ENCODE measurements at regions not wholly inside any gene's neighbourhood (a gene's known extent, or its start where the extent isn't known, plus 50 kb on each side); places are given as distances from the start of the nearest gene placed in this dataset.
"Not testable (repeated sequence)": the region's sequence is repeated elsewhere in the genome, so short reads cannot be mapped to it uniquely, and the experiment has no call there.

DNA sequence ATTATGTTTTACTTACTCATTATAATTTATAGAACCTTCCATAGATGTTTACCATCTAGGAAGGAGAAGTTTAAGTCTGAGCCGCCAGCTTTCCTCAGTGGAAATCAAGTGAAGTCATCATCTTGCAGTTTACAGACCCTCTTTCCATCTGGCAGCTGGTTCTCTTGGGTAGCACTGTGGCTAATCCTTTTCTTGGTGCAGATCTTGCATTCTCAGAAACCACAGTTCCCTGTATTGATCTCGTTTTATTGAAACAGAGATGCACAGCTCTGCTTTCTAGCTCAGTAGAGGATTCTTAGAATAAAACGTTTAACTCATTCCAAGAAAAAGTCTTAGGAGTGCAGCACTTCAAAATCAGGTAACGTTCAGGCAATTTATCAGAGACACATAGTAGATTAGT is 1154.7 kb downstream of the FOXD4L5 start:
- peaks cover 34% of the 10 kb centered on the region for H3K9me3 ChIP-seq (ENCODE audit: control insufficient read depth, insufficient read depth, low read length)
- H3K4me1 ChIP-seq (ENCODE audit: control insufficient read depth, insufficient read depth, low read length); H3K9ac ChIP-seq (ENCODE audit: low read depth, low read length); H3K27me3 ChIP-seq (ENCODE audit: control insufficient read depth, insufficient read depth, low read length); H3K4me3 ChIP-seq (ENCODE audit: low read depth, low read length); H3K36me3 ChIP-seq (ENCODE audit: control insufficient read depth, insufficient read depth, low read length); H3K27ac ChIP-seq (ENCODE audit: low read depth, low read length): not testable (repeated sequence)

DNA sequence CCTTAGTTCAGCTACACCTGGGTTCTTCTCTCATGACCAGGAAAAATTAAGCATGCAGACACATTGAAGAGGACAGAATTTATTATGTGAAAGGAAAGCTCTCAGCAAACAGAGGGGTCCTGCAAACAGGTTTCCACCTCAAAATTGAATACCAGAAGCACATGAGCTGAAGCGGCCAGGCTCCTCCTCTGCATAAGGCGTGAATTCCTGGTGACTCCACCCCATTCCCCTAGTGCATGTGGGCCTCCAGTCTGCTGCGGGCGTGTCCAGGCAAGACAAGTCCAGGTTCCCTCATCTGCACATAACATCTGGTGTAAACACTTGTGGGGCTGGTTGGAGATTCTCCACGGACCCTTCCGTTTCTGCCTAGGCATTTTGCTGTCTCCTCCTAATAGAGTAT is 1156.4 kb downstream of the FOXD4L5 start:
- Histone ChIP-seq H3K27ac (ENCODE audit: low read depth, low read length) (no peak overlapping the region), H3K4me3 (ENCODE audit: low read depth, low read length) (no peak overlapping the region), H3K9me3 (ENCODE audit: control insufficient read depth, insufficient read depth, low read length) (peaks cover 36% of the 10 kb centered on the region), H3K4me1 (ENCODE audit: control insufficient read depth, insufficient read depth, low read length) (no peaks in the 10 kb centered on the region), H3K36me3 (ENCODE audit: control insufficient read depth, insufficient read depth, low read length) (no peaks in the 10 kb centered on the region), H3K27me3 (ENCODE audit: control insufficient read depth, insufficient read depth, low read length) (no peaks in the 10 kb centered on the region), H3K9ac (ENCODE audit: low read depth, low read length) (no peak overlapping the region)

DNA sequence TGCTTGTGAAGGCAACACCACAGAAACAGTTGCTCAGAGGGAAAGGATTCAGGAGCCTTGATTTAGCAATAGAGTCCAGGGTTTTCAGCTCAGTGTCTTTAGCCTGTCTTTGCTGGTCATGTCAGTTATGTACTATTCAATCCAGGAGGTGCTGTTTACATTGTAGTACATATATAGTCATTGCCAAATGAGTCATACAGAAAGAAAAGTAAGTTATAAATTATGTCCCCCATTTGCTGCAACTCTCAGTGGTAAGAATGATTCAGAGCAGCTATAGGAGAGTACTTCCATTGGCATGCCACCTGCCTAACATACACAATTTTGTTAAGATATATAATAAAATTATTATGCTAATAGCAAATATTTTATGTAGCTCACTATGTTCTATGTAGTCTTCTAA is 1163.4 kb downstream of the FOXD4L5 start:
- H3K4me1 ChIP-seq (ENCODE audit: control insufficient read depth, insufficient read depth, low read length); H3K36me3 ChIP-seq (ENCODE audit: control insufficient read depth, insufficient read depth, low read length); H3K9ac ChIP-seq (ENCODE audit: low read depth, low read length); H3K4me3 ChIP-seq (ENCODE audit: low read depth, low read length); H3K27ac ChIP-seq (ENCODE audit: low read depth, low read length); H3K27me3 ChIP-seq (ENCODE audit: control insufficient read depth, insufficient read depth, low read length): not testable (repeated sequence)
- peaks cover 33% of the 10 kb centered on the region for H3K9me3 ChIP-seq (ENCODE audit: control insufficient read depth, insufficient read depth, low read length)

DNA sequence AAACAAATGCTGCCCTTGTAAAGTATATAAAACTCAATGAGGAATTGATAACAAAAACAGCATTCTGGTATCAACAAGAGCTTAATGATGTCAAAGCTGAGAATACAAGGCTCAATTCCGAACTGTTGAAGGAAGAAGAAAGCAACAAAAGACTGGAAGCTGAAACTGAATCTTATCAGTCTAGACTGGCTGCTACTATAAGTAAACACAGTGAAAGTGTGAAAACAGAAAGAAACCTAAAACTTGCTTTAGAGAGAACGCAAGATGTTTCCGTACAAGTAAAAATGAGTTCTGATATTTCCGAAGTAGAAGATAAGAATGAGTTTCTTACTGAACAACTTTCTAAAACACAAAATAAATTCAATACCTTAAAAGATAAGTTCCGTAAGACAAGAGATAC is 1167.7 kb downstream of the FOXD4L5 start:
- H3K27ac ChIP-seq (ENCODE audit: low read depth, low read length); H3K4me1 ChIP-seq (ENCODE audit: control insufficient read depth, insufficient read depth, low read length); H3K4me3 ChIP-seq (ENCODE audit: low read depth, low read length); H3K9ac ChIP-seq (ENCODE audit: low read depth, low read length); H3K36me3 ChIP-seq (ENCODE audit: control insufficient read depth, insufficient read depth, low read length); H3K27me3 ChIP-seq (ENCODE audit: control insufficient read depth, insufficient read depth, low read length): not testable (repeated sequence)
- peaks cover 24% of the 10 kb centered on the region for H3K9me3 ChIP-seq (ENCODE audit: control insufficient read depth, insufficient read depth, low read length)

DNA sequence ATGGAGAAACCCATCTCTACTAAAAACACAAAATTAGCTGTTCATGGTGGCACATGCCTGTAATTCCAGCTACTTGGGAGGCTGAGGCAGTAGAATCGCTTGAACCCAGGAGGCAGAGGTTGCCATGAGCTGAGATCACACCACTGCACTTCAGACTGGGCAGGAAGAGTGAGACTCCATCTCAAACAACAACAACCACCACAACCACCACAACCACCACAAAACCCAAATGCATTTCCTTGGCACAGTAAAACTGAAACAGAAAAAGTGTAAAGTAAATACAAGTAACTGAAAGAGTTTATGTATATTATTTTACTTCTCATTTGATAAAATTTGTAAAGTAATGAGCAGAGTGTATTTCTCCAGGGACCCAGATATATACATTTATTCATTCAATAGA is 1177.1 kb downstream of the FOXD4L5 start:
- not testable (repeated sequence) for H3K27ac ChIP-seq (ENCODE audit: low read depth, low read length); H3K27me3 ChIP-seq (ENCODE audit: control insufficient read depth, insufficient read depth, low read length); H3K9ac ChIP-seq (ENCODE audit: low read depth, low read length); H3K4me1 ChIP-seq (ENCODE audit: control insufficient read depth, insufficient read depth, low read length); H3K4me3 ChIP-seq (ENCODE audit: low read depth, low read length); H3K36me3 ChIP-seq (ENCODE audit: control insufficient read depth, insufficient read depth, low read length)
- H3K9me3 ChIP-seq (ENCODE audit: control insufficient read depth, insufficient read depth, low read length) = peaks cover 28% of the 10 kb centered on the region

DNA sequence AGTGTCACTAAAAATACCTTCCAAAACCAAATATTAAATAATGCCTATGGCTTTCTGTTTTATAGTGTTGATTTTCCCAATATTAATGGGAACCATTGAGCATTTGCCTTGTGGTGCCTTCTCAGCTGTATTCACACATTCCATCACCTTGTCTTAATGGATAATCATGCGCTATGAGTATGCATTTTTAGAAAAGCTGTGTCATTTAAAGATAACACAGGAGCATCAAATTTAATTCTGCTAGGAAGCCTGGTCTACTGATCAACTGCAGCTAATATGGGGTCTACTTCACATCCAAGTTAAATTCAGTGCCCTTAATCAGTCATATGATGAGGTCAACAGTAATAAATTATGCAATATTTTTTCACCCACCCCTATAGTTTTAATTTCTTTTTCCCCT is 1177.8 kb downstream of the FOXD4L5 start:
- not testable (repeated sequence) for H3K4me1 ChIP-seq (ENCODE audit: control insufficient read depth, insufficient read depth, low read length); H3K9ac ChIP-seq (ENCODE audit: low read depth, low read length); H3K4me3 ChIP-seq (ENCODE audit: low read depth, low read length); H3K36me3 ChIP-seq (ENCODE audit: control insufficient read depth, insufficient read depth, low read length); H3K27me3 ChIP-seq (ENCODE audit: control insufficient read depth, insufficient read depth, low read length); H3K27ac ChIP-seq (ENCODE audit: low read depth, low read length)
- H3K9me3 ChIP-seq (ENCODE audit: control insufficient read depth, insufficient read depth, low read length) = peaks cover 33% of the 10 kb centered on the region

DNA sequence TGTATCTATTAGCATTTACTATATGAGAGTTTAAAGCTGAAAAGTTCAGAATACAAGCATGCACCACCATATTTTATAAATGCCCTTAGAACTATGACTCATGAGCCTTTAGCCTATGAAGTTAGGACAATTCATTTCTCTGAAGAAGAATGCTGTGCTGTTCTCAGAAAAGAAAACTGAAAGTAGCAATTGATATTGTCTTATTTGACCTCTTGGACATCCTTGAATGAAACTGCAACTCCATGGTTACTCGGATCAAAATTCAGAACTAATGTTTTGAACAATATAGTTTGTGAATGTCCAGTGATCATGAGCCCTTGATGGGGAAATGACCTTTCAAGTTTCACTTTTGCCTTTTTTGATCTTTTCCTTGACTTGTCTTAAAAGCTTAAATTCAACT is 1179.8 kb downstream of the FOXD4L5 start:
- not testable (repeated sequence) for H3K36me3 ChIP-seq (ENCODE audit: control insufficient read depth, insufficient read depth, low read length); H3K4me3 ChIP-seq (ENCODE audit: low read depth, low read length); H3K27me3 ChIP-seq (ENCODE audit: control insufficient read depth, insufficient read depth, low read length); H3K27ac ChIP-seq (ENCODE audit: low read depth, low read length); H3K9ac ChIP-seq (ENCODE audit: low read depth, low read length); H3K4me1 ChIP-seq (ENCODE audit: control insufficient read depth, insufficient read depth, low read length)
- peaks cover 34% of the 10 kb centered on the region for H3K9me3 ChIP-seq (ENCODE audit: control insufficient read depth, insufficient read depth, low read length)

DNA sequence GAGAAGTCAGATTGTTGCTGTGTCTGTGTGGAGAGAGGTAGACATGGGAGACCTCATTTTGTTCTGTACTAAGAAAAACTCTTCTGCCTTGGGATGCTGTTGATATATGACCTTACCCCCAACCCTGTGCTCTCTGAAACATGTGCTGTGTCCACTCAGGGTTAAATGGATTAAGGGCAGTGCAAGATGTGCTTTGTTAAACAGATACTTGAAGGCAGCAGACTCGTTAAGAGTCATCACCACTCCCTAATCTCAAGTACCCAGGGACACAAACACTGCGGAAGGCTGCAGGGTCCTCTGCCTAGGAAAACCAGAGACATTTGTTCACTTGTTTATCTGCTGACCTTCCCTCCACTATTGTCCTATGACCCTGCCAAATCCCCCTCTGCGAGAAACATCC is 1183.5 kb downstream of the FOXD4L5 start:
- not testable (repeated sequence) for H3K27ac ChIP-seq (ENCODE audit: low read depth, low read length); H3K9ac ChIP-seq (ENCODE audit: low read depth, low read length); H3K36me3 ChIP-seq (ENCODE audit: control insufficient read depth, insufficient read depth, low read length); H3K27me3 ChIP-seq (ENCODE audit: control insufficient read depth, insufficient read depth, low read length); H3K4me1 ChIP-seq (ENCODE audit: control insufficient read depth, insufficient read depth, low read length); H3K4me3 ChIP-seq (ENCODE audit: low read depth, low read length)
- H3K9me3 ChIP-seq (ENCODE audit: control insufficient read depth, insufficient read depth, low read length) = peaks cover 40% of the 10 kb centered on the region

DNA sequence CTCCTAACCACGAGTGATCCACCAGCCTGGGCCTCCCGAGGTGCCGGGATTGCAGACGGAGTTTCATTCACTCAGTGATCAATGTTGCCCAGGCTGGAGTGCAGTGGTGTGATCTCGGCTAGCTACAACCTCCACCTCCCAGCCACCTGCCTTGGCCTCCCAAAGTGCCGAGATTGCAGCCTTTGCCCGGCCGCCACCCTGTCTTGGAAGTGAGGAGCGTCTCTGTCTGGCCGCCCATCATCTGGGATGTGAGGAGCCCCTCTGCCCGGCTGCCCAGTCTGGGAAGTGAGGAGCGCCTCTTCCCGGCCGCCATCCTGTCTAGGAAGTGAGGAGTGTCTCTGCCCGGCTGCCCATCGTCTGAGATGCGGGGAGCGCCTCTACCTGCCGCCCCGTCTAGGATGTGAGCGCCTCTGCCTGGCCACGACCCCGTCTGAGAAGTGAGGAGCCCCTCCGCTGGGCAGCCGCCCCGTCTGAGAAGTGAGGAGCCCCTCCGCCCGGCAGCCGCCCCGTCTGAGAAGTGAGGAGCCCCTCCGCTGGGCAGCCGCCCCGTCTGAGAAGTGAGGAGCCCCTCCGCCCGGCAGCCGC is 1184.3 kb downstream of the FOXD4L5 start:
- H3K9me3 ChIP-seq (ENCODE audit: control insufficient read depth, insufficient read depth, low read length) = peaks cover 44% of the 10 kb centered on the region

DNA sequence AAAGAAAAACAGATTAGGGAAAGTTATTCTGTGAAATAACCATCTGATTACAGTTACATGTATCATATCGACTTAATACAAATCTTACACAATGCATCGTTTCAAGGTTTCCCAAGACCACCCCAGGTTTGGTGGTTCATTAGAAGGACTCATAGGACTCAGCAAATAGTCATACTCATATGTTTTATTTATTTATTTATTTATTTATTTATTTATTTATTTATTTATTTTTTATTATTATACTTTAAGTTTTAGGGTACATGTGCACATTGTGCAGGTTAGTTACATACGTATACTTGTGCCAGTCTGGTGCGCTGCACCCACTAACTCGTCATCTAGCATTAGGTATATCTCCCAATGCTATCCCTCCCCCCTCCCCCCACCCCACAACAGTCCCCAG is 1199.0 kb downstream of the FOXD4L5 start:
- not testable (repeated sequence) for H3K36me3 ChIP-seq (ENCODE audit: control insufficient read depth, insufficient read depth, low read length); H3K4me3 ChIP-seq (ENCODE audit: low read depth, low read length); H3K4me1 ChIP-seq (ENCODE audit: control insufficient read depth, insufficient read depth, low read length); H3K27me3 ChIP-seq (ENCODE audit: control insufficient read depth, insufficient read depth, low read length); H3K27ac ChIP-seq (ENCODE audit: low read depth, low read length); H3K9ac ChIP-seq (ENCODE audit: low read depth, low read length)
- H3K9me3 ChIP-seq (ENCODE audit: control insufficient read depth, insufficient read depth, low read length) = peaks cover 24% of the 10 kb centered on the region

More for the DNA sequence above, 1184.3 kb downstream of the FOXD4L5 start:
- not testable (repeated sequence) for H3K4me1 ChIP-seq (ENCODE audit: control insufficient read depth, insufficient read depth, low read length); H3K4me3 ChIP-seq (ENCODE audit: low read depth, low read length); H3K36me3 ChIP-seq (ENCODE audit: control insufficient read depth, insufficient read depth, low read length); H3K27me3 ChIP-seq (ENCODE audit: control insufficient read depth, insufficient read depth, low read length); H3K27ac ChIP-seq (ENCODE audit: low read depth, low read length); H3K9ac ChIP-seq (ENCODE audit: low read depth, low read length)

DNA sequence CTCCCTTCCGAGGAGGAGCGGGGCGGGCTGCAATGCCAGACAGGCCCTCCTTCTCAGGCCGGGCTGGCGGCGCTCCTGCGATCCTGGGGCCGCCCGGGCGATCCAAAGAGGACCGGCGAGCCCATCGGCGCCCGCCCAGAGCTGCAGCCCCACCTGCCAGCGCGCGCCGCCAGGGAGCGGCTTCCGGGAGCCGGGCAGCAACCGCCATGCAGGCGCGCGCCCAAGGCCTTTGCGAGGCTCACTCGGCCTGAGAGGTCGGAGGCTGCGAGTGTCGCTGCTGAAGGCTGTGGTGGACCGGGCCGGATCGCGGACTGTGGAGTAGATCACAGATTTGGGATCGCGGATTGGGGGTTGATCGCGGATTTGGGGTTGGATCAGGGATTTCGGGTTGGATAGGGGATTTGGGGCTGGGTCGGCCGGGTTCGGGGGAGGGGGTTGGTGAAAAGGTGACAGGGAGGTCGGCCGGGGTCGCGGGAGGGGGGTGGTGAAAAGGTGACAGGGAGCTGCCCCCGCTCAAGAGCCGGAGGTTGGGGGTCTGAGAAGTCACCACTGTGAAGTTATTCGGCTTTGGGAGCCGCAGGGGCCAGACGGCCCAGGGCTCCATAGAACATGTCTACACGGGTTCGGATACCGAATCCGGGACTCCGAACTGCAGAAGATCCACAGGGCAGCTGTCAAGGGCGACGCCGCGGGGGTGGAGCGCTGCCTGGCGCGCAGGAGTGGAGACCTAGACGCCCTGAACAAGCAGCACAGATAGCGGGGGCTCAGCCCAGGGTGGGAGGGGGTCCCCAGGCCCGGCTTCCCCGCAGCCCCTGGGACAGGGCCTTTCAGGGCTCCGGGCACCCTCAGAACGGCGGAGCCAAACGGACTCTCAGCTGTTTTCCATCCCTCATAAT is 1213.4 kb downstream of the FOXD4L5 start:
- not testable (repeated sequence) for H3K27me3 ChIP-seq (ENCODE audit: control insufficient read depth, insufficient read depth, low read length); H3K4me1 ChIP-seq (ENCODE audit: control insufficient read depth, insufficient read depth, low read length); H3K27ac ChIP-seq (ENCODE audit: low read depth, low read length); H3K36me3 ChIP-seq (ENCODE audit: control insufficient read depth, insufficient read depth, low read length); H3K4me3 ChIP-seq (ENCODE audit: low read depth, low read length); H3K9ac ChIP-seq (ENCODE audit: low read depth, low read length)
- peaks cover 21% of the 10 kb centered on the region for H3K9me3 ChIP-seq (ENCODE audit: control insufficient read depth, insufficient read depth, low read length)

Data from HUES48 (cell line).